MM.1S (cell line): ENCODE measurements at regions not wholly inside any gene's neighbourhood (a gene's known extent, or its start where the extent isn't known, plus 50 kb on each side); places are given as distances from the start of the nearest gene placed in this dataset.

ENCODE experiments used
- EZH2 ChIP-seq: fragments of 300-600 bp; sonication (generic); optimal IDR thresholded peaks from 2 replicates; pipeline ENCODE3; 2017; ENCODE audit warnings: low read depth, mild to moderate bottlenecking, antibody characterized with exemption, low read length, mixed read lengths
- TF ChIP-seq, protein P1 (sequence below): fragments of 300-600 bp; sonication (generic); IDR thresholded peaks from 2 replicates; pipeline ENCODE4 v1.5.1; 2016; ENCODE audit warnings: antibody characterized with exemption, low read length, mixed read lengths

DNA sequence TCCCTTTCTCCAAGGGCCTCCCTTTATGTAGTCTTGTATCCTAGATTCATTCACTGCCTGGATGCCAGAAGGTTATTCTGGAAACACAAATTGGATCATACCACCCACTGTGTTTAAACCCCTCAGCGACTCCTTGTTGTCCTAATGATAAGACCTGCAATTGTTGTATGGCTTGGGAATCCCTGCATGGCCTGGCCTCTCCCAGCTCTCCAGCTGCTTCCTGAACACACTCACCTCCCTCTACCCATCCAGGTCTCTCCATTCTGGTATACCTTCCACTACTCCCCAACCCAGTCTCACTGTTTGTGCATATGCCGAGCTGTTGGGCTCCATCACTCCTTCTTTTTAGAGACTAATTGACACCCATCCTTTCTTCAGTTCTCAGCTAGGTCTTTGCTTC, 124.3 kb upstream of the ALX4 start:
- TF ChIP-seq, protein P1, sequence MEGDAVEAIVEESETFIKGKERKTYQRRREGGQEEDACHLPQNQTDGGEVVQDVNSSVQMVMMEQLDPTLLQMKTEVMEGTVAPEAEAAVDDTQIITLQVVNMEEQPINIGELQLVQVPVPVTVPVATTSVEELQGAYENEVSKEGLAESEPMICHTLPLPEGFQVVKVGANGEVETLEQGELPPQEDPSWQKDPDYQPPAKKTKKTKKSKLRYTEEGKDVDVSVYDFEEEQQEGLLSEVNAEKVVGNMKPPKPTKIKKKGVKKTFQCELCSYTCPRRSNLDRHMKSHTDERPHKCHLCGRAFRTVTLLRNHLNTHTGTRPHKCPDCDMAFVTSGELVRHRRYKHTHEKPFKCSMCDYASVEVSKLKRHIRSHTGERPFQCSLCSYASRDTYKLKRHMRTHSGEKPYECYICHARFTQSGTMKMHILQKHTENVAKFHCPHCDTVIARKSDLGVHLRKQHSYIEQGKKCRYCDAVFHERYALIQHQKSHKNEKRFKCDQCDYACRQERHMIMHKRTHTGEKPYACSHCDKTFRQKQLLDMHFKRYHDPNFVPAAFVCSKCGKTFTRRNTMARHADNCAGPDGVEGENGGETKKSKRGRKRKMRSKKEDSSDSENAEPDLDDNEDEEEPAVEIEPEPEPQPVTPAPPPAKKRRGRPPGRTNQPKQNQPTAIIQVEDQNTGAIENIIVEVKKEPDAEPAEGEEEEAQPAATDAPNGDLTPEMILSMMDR: no peak
- TF ChIP-seq EZH2: no peak
